ENCODE measurements at regions not wholly inside any gene's neighbourhood (a gene's known extent, or its start where the extent isn't known, plus 50 kb on each side); places are given as distances from the start of the nearest gene placed in this dataset.

DNA sequence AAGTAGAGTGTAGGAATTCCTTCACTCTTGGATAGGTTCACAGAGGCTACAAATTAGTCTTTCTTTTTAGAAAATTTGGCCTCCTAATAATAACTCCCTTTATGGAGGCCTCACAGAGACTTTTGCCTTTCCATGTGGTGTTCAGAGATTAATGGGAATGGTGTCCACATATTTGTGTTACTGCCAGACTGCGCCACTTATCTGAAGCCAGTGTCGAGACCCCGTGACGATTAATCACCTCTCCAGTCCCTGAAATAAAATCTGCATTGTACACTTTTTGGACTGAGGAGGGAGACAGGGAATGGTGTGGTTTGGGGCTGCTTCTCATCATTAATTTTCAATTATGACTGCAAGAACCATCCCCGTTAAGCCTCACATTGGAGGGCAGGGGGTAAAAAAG lies 980.5 kb downstream of the FLRT2 start:
- no peaks in the 10 kb centered on the region for H3K9me3 ChIP-seq (ENCODE audit: control insufficient read depth, low read length)
- H3K4me1 ChIP-seq (ENCODE audit: control insufficient read depth, insufficient read depth, low read length), result no peaks in the 10 kb centered on the region
- DNase-seq (peak in 2 of 3 donors; percentile 23 to 51), ATAC-seq (peak; percentile 56 to 73)
- no peak overlapping the region for H3K27ac ChIP-seq (ENCODE audit: low read length)
- intact Hi-C loops (cut with DNase I), result no loop called here
- WGBS, result 37% methylated on average over 5 of the region's 5 CpGs
- H3K27me3 ChIP-seq (ENCODE audit: control insufficient read depth, insufficient read depth), result no peaks in the 10 kb centered on the region
- H3K4me3 ChIP-seq (ENCODE audit: low read length), result no peak overlapping the region

DNA sequence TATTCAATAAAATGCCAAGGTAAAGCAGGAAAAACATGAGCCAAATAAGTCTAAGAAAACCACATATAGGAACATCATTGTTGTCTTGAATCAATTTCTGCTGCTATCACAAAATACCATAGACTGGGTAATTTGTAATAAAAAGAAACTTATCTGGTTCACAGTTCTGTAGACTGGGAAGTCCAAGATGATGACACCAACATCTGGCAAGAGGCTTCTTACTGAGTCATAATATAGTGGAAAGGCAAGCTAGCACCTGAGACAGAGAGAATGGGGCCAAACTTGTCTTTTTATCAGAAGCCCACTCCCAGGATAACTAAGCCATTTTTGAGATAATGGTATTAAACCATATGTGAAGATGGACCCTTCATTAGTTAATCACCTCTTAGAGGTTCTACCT lies 975.9 kb downstream of the FLRT2 start:
- intact Hi-C loops (cut with DNase I), result no loop called here
- ATAC-seq, result no peak
- no peak for DNase-seq

GRCh38 chr14:86501611-86502010 lies 971.7 kb downstream of the FLRT2 start:
- no peak for ATAC-seq
- no peaks in the 10 kb centered on the region for H3K4me1 ChIP-seq (ENCODE audit: control insufficient read depth, insufficient read depth, low read length)

More for the DNA sequence above, 975.9 kb downstream of the FLRT2 start:
- H3K4me1 ChIP-seq (ENCODE audit: control insufficient read depth, insufficient read depth, low read length), result no peaks in the 10 kb centered on the region
- H3K27me3 ChIP-seq (ENCODE audit: control insufficient read depth, insufficient read depth), result no peaks in the 10 kb centered on the region
- no peaks in the 10 kb centered on the region for H3K9me3 ChIP-seq (ENCODE audit: control insufficient read depth, low read length)
- H3K4me3 ChIP-seq (ENCODE audit: low read length), result no peak overlapping the region
- H3K27ac ChIP-seq (ENCODE audit: low read length), result no peak overlapping the region

GRCh38 chr14:86491743-86492142 lies 961.8 kb downstream of the FLRT2 start:
- H3K27ac ChIP-seq (ENCODE audit: low read length), result no peak overlapping the region
- intact Hi-C loops (cut with DNase I), result no loop called here
- ATAC-seq, result no peak
- no peaks in the 10 kb centered on the region for H3K27me3 ChIP-seq (ENCODE audit: control insufficient read depth, insufficient read depth)
- H3K9me3 ChIP-seq (ENCODE audit: control insufficient read depth, low read length), result no peaks in the 10 kb centered on the region
- 51% methylated on average over 3 of the region's 3 CpGs for WGBS
- no peak overlapping the region for H3K4me3 ChIP-seq (ENCODE audit: low read length)
- DNase-seq, result no peak
- no peaks in the 10 kb centered on the region for H3K4me1 ChIP-seq (ENCODE audit: control insufficient read depth, insufficient read depth, low read length)

More at GRCh38 chr14:86501611-86502010, 971.7 kb downstream of the FLRT2 start:
- Histone ChIP-seq H3K27ac (ENCODE audit: low read length) (no peak overlapping the region), H3K27me3 (ENCODE audit: control insufficient read depth, insufficient read depth) (no peaks in the 10 kb centered on the region), H3K9me3 (ENCODE audit: control insufficient read depth, low read length) (no peaks in the 10 kb centered on the region), H3K4me3 (ENCODE audit: low read length) (no peak overlapping the region)
- 74% methylated on average over 2 of the region's 2 CpGs for WGBS
- intact Hi-C loops (cut with DNase I), result no loop called here
- no peak for DNase-seq

DNA sequence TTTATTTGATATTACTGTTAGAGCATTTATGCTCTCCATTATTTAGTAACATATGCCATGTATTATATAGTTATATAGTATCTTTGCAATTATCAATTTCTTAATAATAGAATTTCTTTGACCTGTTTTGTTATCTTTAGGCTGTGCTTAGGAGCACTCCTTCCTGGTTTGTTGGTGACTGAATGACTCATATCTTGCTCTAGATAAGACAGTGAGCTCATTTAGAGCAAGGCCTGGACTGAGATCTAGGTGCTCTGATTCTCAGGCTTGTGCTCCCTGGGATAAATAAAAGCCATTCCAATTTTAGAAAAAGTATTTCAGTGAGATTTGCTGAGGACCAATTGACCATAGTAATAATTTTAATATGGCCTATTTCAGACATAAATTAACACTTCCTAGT lies 951.2 kb downstream of the FLRT2 start:
- Histone ChIP-seq H3K4me1 (ENCODE audit: control insufficient read depth, insufficient read depth, low read length) (no peaks in the 10 kb centered on the region), H3K27ac (ENCODE audit: low read length) (no peak overlapping the region), H3K9me3 (ENCODE audit: control insufficient read depth, low read length) (no peaks in the 10 kb centered on the region), H3K4me3 (ENCODE audit: low read length) (no peak overlapping the region), H3K27me3 (ENCODE audit: control insufficient read depth, insufficient read depth) (no peaks in the 10 kb centered on the region)
- ATAC-seq (no peak), DNase-seq (no peak)
- intact Hi-C loops (cut with DNase I), result no loop called here

- Histone ChIP-seq H3K27me3 (ENCODE audit: control insufficient read depth, insufficient read depth) (no peaks in the 10 kb centered on the region), H3K27ac (ENCODE audit: low read length) (no peak overlapping the region), H3K9me3 (ENCODE audit: control insufficient read depth, low read length) (no peaks in the 10 kb centered on the region), H3K4me1 (ENCODE audit: control insufficient read depth, insufficient read depth, low read length) (no peaks in the 10 kb centered on the region), H3K4me3 (ENCODE audit: low read length) (no peak overlapping the region)
- 67% methylated on average over 5 of the region's 5 CpGs for WGBS
- no peak for ATAC-seq
- intact Hi-C loops (cut with DNase I), result no loop called here
- DNase-seq, result peak in 1 of 3 donors; percentile 18
These were observed 934.4 kb downstream of the FLRT2 start for GRCh38 chr14:86464341-86464740.

DNA sequence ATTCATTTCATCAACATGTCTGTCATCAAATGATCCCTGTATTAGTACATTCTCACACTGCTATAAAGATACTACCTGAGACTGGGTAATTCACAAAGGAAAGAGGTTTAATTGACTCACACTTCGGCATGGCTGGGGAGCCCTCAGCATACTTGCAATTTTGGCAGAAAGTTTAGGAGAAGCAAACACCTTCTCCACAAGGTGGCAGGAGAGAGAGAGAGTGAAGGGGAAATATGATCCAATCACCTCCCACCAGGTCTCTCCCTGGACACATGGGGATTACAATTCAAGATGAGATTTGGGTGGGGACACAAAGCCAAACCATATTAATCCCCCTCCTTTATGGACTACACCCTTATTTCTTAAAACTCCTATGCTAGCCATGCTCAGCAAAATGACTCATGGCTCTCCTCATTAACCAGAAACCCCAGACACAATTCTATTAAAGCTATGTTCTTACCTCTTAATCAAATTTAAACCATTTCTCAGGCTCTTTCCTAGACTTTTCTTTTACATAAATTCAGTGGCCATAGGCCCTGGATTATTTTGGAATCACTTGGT lies 932.3 kb downstream of the FLRT2 start:
- H3K27ac ChIP-seq (ENCODE audit: low read length), result no peak overlapping the region
- no peaks in the 10 kb centered on the region for H3K4me1 ChIP-seq (ENCODE audit: control insufficient read depth, insufficient read depth, low read length)
- H3K27me3 ChIP-seq (ENCODE audit: control insufficient read depth, insufficient read depth), result no peaks in the 10 kb centered on the region
- H3K9me3 ChIP-seq (ENCODE audit: control insufficient read depth, low read length), result no peaks in the 10 kb centered on the region
- DNase-seq (no peak), ATAC-seq (no peak)
- no peak overlapping the region for H3K4me3 ChIP-seq (ENCODE audit: low read length)
- intact Hi-C loops (cut with DNase I), result no loop called here
- WGBS, result 76% methylated on average over 1 of the region's 1 CpG

DNA sequence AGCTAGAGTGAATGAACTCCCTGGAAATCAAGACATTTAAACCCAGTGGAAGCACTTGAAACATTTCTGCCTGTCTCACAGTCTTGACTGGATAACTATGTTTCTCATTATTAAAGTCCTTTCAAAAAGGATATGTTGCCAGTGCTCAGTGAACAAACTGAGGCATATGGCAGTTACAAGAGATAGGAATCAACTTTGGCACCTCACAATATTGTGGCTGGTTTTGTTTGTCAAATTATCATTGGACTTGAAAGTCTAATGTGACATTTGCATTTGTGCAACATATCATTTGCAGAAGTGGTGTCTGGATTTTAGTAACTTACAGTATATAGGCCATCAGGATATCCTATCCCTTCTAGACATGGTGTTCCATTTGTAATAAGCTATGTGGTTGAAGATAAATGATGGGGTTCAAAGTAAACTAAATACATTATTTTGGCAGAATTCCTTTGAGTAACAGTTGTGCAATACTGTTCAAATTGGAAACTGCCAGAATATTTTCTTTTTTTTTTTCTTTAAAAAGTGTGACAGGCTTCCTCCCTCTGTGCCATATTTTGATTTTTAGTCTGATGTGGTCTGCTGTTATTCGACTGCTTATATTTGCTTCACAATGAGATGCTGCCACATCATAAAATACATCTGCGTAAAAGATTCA lies 927.7 kb downstream of the FLRT2 start:
- no peak overlapping the region for H3K27ac ChIP-seq (ENCODE audit: low read length)
- WGBS, result 87% methylated on average over 2 of the region's 2 CpGs
- ATAC-seq (no peak), DNase-seq (no peak)
- H3K4me3 ChIP-seq (ENCODE audit: low read length), result no peak overlapping the region
- no peaks in the 10 kb centered on the region for H3K27me3 ChIP-seq (ENCODE audit: control insufficient read depth, insufficient read depth)
- no peaks in the 10 kb centered on the region for H3K9me3 ChIP-seq (ENCODE audit: control insufficient read depth, low read length)
- no peaks in the 10 kb centered on the region for H3K4me1 ChIP-seq (ENCODE audit: control insufficient read depth, insufficient read depth, low read length)
- intact Hi-C loops (cut with DNase I), result no loop called here

- no peaks in the 10 kb centered on the region for H3K27me3 ChIP-seq (ENCODE audit: control insufficient read depth, insufficient read depth)
- no peak for DNase-seq
- H3K4me1 ChIP-seq (ENCODE audit: control insufficient read depth, insufficient read depth, low read length), result no peaks in the 10 kb centered on the region
- no peaks in the 10 kb centered on the region for H3K9me3 ChIP-seq (ENCODE audit: control insufficient read depth, low read length)
- 38% methylated on average over 1 of the region's 1 CpG for WGBS
- intact Hi-C loops (cut with DNase I), result no loop called here
- ATAC-seq, result no peak
- H3K4me3 ChIP-seq (ENCODE audit: low read length), result no peak overlapping the region
- H3K27ac ChIP-seq (ENCODE audit: low read length), result no peak overlapping the region
These were observed 920.1 kb downstream of the FLRT2 start for GRCh38 chr14:86450085-86450484.

GRCh38 chr14:86442135-86442534 lies 912.2 kb downstream of the FLRT2 start:
- DNase-seq (no peak), ATAC-seq (no peak)
- no peaks in the 10 kb centered on the region for H3K27me3 ChIP-seq (ENCODE audit: control insufficient read depth, insufficient read depth)
- H3K9me3 ChIP-seq (ENCODE audit: control insufficient read depth, low read length), result no peaks in the 10 kb centered on the region
- no peak overlapping the region for H3K4me3 ChIP-seq (ENCODE audit: low read length)
- intact Hi-C loops (cut with DNase I), result no loop called here
- no peaks in the 10 kb centered on the region for H3K4me1 ChIP-seq (ENCODE audit: control insufficient read depth, insufficient read depth, low read length)
- H3K27ac ChIP-seq (ENCODE audit: low read length), result no peak overlapping the region
- 82% methylated on average over 8 of the region's 8 CpGs for WGBS

DNA sequence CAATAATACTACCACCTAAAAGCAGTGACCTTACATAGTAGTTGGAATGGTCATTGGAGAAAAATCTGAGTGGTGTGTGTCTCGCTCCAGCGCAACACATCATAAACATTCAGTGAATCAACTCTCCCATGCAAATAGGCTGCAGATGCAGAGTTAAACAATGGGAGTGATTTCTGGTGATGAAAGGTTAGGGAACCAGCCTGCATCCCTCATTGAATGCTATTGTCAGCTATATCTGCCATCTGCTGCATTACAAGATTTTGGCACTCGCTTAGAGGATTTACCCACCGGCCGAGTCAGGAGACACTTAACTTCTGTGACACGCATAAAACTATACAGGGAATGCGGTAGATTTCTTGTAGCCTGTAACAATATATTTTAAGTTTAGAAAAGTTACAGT lies 900.9 kb downstream of the FLRT2 start:
- no peak for DNase-seq
- H3K27ac ChIP-seq (ENCODE audit: low read length), result no peak overlapping the region
- H3K4me1 ChIP-seq (ENCODE audit: control insufficient read depth, insufficient read depth, low read length), result no peaks in the 10 kb centered on the region
- WGBS, result 76% methylated on average over 7 of the region's 7 CpGs
- no peaks in the 10 kb centered on the region for H3K27me3 ChIP-seq (ENCODE audit: control insufficient read depth, insufficient read depth)
- intact Hi-C loops (cut with DNase I), result no loop called here
- H3K4me3 ChIP-seq (ENCODE audit: low read length), result no peak overlapping the region
- no peak for ATAC-seq
- H3K9me3 ChIP-seq (ENCODE audit: control insufficient read depth, low read length), result no peaks in the 10 kb centered on the region

GRCh38 chr14:86423214-86423613 lies 893.3 kb downstream of the FLRT2 start:
- Histone ChIP-seq H3K4me3 (ENCODE audit: low read length) (no peak overlapping the region), H3K9me3 (ENCODE audit: control insufficient read depth, low read length) (no peaks in the 10 kb centered on the region), H3K27ac (ENCODE audit: low read length) (no peak overlapping the region), H3K4me1 (ENCODE audit: control insufficient read depth, insufficient read depth, low read length) (no peaks in the 10 kb centered on the region), H3K27me3 (ENCODE audit: control insufficient read depth, insufficient read depth) (no peaks in the 10 kb centered on the region)
- 48% methylated on average over 2 of the region's 2 CpGs for WGBS
- DNase-seq (no peak), ATAC-seq (no peak)
- intact Hi-C loops (cut with DNase I), result no loop called here
